Caco-2 (cell line): ENCODE measurements at regions not wholly inside any gene's neighbourhood (a gene's known extent, or its start where the extent isn't known, plus 50 kb on each side); places are given as distances from the start of the nearest gene placed in this dataset.

Experiments
- BruUV-seq: library from RNA; stranded (reverse); fragments of 400-500 nt; replicated peaks from 2 replicates; lab custom pipeline; 2021; lab: Mats Ljungman, UMichigan
- CTCF ChIA-PET: fragments of 300-600 bp; sonication (Branson Sonifier 250); formaldehyde crosslinking; loops from one replicate; lab custom pipeline; 2022; ENCODE audit warnings: antibody characterized with exemption; lab: Charles Lee
- POLR2A ChIA-PET: fragments of 300-600 bp; sonication (Branson Sonifier 250); formaldehyde crosslinking; loops from one replicate; lab custom pipeline; 2022; ENCODE audit warnings: antibody characterized with exemption; lab: Charles Lee
- DNase-seq, 2 experiments: peaks; one replicate each; pipeline versions ENCODE4 v3.0.0 to v3.0.0-alpha.2; 2020 to 2022
- H3K27me3 ChIP-seq: replicated peaks from 2 replicates; pipeline ENCODE4 v1.6.0; 2011; ENCODE audit warnings: low read length; ENCODE audit not compliant: control insufficient read depth, insufficient read depth
- H3K36me3 ChIP-seq: 2 replicates; pipeline ENCODE4 v1.5.1; 2011; ENCODE audit warnings: low read length; ENCODE audit not compliant: control insufficient read depth, insufficient read depth
- H3K4me1 ChIP-seq: fragments of 250-450 bp; sonication (Bioruptor Pico); 2 replicates; pipeline ENCODE4 v1.5.1; 2020; ENCODE audit warnings: mild to moderate bottlenecking
- H3K4me3 ChIP-seq: 2 replicates; pipeline ENCODE4 v1.5.1; 2011; ENCODE audit warnings: low read depth, mild to moderate bottlenecking, control low read depth, low read length
- H3K9me3 ChIP-seq: fragments of 250-450 bp; sonication (Bioruptor Pico); 2 replicates; pipeline ENCODE4 v1.5.1; 2020; ENCODE audit warnings: mild to moderate bottlenecking, moderate library complexity
- H3K27ac Mint-ChIP-seq: one replicate; pipeline ENCODE4 v1.8.0; 2022; ENCODE audit warnings: mixed read lengths; ENCODE audit not compliant: unreplicated experiment
- H3K27me3 Mint-ChIP-seq: one replicate; pipeline ENCODE4 v1.8.0; 2022; ENCODE audit warnings: mixed read lengths; ENCODE audit not compliant: insufficient read depth, unreplicated experiment
- H3K36me3 Mint-ChIP-seq: one replicate; pipeline ENCODE4 v1.8.0; 2022; ENCODE audit warnings: mild to moderate bottlenecking, mixed read lengths; ENCODE audit not compliant: insufficient read depth, unreplicated experiment
- H3K4me1 Mint-ChIP-seq: one replicate; pipeline ENCODE4 v1.8.0; 2022; ENCODE audit warnings: low read depth, mixed read lengths; ENCODE audit not compliant: unreplicated experiment
- H3K4me3 Mint-ChIP-seq: one replicate; pipeline ENCODE4 v1.8.0; 2022; ENCODE audit warnings: mild to moderate bottlenecking, moderate library complexity, mixed read lengths; ENCODE audit not compliant: unreplicated experiment
- H3K9me3 Mint-ChIP-seq: one replicate; pipeline ENCODE4 v1.8.0; 2022; ENCODE audit warnings: mixed read lengths; ENCODE audit not compliant: unreplicated experiment
- intact Hi-C: fragments of 100-400 bp; cut with micrococcal nuclease; formaldehyde crosslinking; loops from one replicate; pipeline ENCODE4 v1.10.0; 2022; ENCODE audit not compliant: unreplicated experiment
- TF ChIP-seq, protein P1 (sequence below), 2 experiments: fragments of 200-600 bp in 1 of 2; IDR thresholded peaks; 1 replicate in 1 of 2; 2 replicates in 1 of 2; pipeline versions ENCODE4 v1.5.1 to v1.8.0; 2011 to 2022; ENCODE audit warnings: antibody characterized with exemption in 1 of 2, control low read depth in 1 of 2, inconsistent platforms in 1 of 2, low read depth in 1 of 2, low read length in 1 of 2, mild to moderate bottlenecking in 1 of 2, moderate library complexity in 1 of 2; ENCODE audit not compliant: insufficient read depth in 1 of 2, severe bottlenecking in 1 of 2, unreplicated experiment in 1 of 2

DNA sequence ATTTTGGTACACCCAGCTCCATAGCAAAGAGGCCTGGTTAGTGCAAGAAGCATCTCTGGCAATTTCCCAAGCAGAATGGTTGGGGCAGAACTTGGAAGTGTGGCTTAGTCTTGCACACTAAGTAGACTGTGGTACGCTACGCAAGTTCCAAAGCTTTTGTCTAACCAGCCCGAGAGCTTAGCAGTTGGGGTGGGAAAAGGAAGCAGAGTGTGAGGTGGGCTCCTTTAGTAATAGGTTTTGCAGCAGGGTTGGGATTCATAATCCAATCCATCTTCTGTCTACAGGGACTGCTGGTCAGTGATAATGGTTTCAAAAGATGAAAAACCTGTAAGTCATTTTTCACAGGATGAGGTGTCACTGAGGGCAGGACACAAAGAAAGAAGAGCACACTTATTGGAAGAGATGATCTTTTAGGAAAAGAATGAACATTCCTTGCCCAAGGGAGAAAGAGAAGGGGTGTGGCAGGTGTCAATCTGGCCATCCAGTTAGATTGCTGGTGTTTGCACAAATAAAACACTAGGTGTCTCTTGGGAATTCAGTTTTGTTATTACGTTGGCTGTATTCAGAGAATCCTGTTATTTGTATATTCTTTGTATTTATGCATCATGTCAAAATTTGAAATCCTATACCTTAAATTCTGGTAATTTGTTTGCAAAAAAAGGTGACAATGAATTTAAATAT is 244.3 kb downstream of the GPAT3 start:
- intact Hi-C loops = loop anchor here (5.0 kb wide), 1 partner anchor 52 kb away; no protein-coding TSS in a partner anchor
- Mint-ChIP-seq H3K4me3 (no peak overlapping the region), H3K4me1 (peaks cover 13% of the 10 kb centered on the region), H3K9me3 (no peaks in the 10 kb centered on the region), H3K27me3 (no peaks in the 10 kb centered on the region), H3K36me3 (no peaks in the 10 kb centered on the region), H3K27ac (no peak overlapping the region)
- ChIA-PET POLR2A (no interaction called here), CTCF (no interaction called here)
- Histone ChIP-seq H3K4me1 (0 out of 2 replicates have a peak, but pooled peaks cover 4% of the 10 kb centered on the region), H3K4me3 (no peak overlapping the region), H3K27me3 (no peaks in the 10 kb centered on the region), H3K9me3 (no peaks in the 10 kb centered on the region), H3K36me3 (no peaks in the 10 kb centered on the region)
- no TSS peak for BruUV-seq
- peak in 1 of 2 experiments; percentile 21 for DNase-seq
- TF ChIP-seq, protein P1, sequence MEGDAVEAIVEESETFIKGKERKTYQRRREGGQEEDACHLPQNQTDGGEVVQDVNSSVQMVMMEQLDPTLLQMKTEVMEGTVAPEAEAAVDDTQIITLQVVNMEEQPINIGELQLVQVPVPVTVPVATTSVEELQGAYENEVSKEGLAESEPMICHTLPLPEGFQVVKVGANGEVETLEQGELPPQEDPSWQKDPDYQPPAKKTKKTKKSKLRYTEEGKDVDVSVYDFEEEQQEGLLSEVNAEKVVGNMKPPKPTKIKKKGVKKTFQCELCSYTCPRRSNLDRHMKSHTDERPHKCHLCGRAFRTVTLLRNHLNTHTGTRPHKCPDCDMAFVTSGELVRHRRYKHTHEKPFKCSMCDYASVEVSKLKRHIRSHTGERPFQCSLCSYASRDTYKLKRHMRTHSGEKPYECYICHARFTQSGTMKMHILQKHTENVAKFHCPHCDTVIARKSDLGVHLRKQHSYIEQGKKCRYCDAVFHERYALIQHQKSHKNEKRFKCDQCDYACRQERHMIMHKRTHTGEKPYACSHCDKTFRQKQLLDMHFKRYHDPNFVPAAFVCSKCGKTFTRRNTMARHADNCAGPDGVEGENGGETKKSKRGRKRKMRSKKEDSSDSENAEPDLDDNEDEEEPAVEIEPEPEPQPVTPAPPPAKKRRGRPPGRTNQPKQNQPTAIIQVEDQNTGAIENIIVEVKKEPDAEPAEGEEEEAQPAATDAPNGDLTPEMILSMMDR (IDR thresholded peaks at IDR 0.05; ENCODE audit: insufficient read depth in 1 of 2, low read depth in 1 of 2, low read length in 1 of 2, severe bottlenecking in 1 of 2, unreplicated experiment in 1 of 2) = no peak

DNA sequence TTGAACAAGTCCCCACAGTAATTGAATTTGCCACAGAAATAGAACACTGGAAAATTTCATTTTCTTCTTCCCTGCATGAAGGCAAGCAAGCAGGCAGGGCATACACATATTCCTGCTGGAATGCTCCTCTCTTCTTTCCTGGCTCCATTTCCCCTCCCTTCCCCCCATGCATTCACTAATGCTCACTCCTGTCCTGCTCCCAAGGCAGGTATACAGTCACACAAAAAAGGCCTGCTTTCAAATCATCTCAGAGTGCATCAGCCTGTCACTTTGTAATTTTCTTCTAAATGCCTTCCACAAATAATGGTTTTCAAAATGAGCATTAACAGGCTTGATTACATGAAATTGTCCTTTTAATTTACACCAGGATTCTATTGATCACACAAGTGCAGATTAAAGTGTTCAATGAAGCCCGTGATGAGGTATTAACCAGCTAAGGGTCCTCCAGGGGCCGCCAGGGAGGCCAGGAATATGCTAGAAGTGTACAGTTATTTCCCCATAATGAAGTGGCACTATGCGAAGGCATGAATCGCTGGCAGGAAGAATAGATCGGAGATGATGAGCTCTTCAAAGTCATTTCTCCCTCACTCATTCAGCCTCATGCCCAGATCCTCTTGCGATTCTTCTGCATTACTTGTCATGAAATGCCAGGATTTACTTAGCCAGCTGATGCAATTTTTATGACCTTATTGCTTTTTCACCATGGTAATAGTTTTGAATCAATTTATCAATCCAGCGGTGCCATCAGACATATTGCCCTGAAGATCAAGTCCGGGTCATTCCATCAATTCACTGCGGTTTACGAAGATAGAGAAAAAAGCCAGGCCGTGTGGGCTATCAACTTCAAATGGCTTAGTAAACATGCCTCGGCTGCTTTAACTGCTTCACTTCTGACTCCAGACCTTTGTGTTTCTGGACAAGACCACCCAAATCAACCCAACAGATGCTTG is 243.5 kb downstream of the GPAT3 start:
- 0 out of 2 replicates have a peak, but pooled peaks cover 4% of the 10 kb centered on the region for H3K4me1 ChIP-seq
- no peak overlapping the region for H3K27ac Mint-ChIP-seq
- H3K27me3 Mint-ChIP-seq = no peaks in the 10 kb centered on the region
- no peak overlapping the region for H3K4me3 Mint-ChIP-seq
- intact Hi-C loops = loop anchor here (5.0 kb wide), 1 partner anchor 53 kb away; no protein-coding TSS in a partner anchor
- H3K36me3 ChIP-seq = no peaks in the 10 kb centered on the region
- H3K9me3 Mint-ChIP-seq = no peaks in the 10 kb centered on the region
- no TSS peak for BruUV-seq
- CTCF ChIA-PET = no interaction called here
- no peak overlapping the region for H3K4me3 ChIP-seq
- H3K4me1 Mint-ChIP-seq = peaks cover 13% of the 10 kb centered on the region
- no peak for DNase-seq
- H3K9me3 ChIP-seq = no peaks in the 10 kb centered on the region
- no peaks in the 10 kb centered on the region for H3K36me3 Mint-ChIP-seq
- TF ChIP-seq, protein P1 (IDR thresholded peaks at IDR 0.05; ENCODE audit: insufficient read depth in 1 of 2, low read depth in 1 of 2, low read length in 1 of 2, severe bottlenecking in 1 of 2, unreplicated experiment in 1 of 2) = no peak
- POLR2A ChIA-PET = no interaction called here
- no peaks in the 10 kb centered on the region for H3K27me3 ChIP-seq

DNA sequence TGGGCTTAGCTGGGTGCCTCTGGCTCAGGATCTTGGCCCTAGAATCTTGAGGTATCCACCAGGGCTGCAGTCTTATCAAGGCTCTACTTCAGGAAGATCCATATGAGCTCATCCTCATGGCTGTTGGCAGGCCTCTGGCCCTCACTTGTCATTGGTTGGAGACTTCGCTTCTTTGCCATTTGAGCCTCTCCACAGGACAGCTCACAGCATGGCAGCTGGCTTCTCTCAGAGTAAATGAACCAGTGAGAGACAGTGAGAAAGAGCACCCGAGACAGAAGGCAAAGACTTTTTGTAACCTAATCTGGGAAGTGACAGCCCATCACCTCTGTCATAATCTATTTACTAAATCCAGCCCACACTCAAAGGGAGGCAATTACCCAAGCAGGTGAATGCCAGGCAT is 236.8 kb downstream of the GPAT3 start:
- no TSS peak for BruUV-seq
- Histone ChIP-seq H3K27me3 (no peaks in the 10 kb centered on the region; the same call in 1 of the 2 replicates), H3K4me3 (no peak overlapping the region), H3K4me1 (no peaks in the 10 kb centered on the region), H3K36me3 (no peaks in the 10 kb centered on the region), H3K9me3 (no peaks in the 10 kb centered on the region)
- intact Hi-C loops = loop anchor here (5.0 kb wide), 1 partner anchor 135 kb away; no protein-coding TSS in a partner anchor
- no peaks in the 10 kb centered on the region for H3K4me1 Mint-ChIP-seq
- no peaks in the 10 kb centered on the region for H3K9me3 Mint-ChIP-seq
- POLR2A ChIA-PET = no interaction called here
- no peaks in the 10 kb centered on the region for H3K36me3 Mint-ChIP-seq
- TF ChIP-seq, protein P1 (IDR thresholded peaks at IDR 0.05; ENCODE audit: insufficient read depth in 1 of 2, low read depth in 1 of 2, low read length in 1 of 2, severe bottlenecking in 1 of 2, unreplicated experiment in 1 of 2) = no peak
- no peak for DNase-seq
- CTCF ChIA-PET = no interaction called here
- H3K4me3 Mint-ChIP-seq = no peak overlapping the region
- H3K27ac Mint-ChIP-seq = no peak overlapping the region
- peaks cover 6% of the 10 kb centered on the region for H3K27me3 Mint-ChIP-seq
